ENCODE measurements at regions not wholly inside any gene's neighbourhood (a gene's known extent, or its start where the extent isn't known, plus 50 kb on each side); places are given as distances from the start of the nearest gene placed in this dataset.

DNA sequence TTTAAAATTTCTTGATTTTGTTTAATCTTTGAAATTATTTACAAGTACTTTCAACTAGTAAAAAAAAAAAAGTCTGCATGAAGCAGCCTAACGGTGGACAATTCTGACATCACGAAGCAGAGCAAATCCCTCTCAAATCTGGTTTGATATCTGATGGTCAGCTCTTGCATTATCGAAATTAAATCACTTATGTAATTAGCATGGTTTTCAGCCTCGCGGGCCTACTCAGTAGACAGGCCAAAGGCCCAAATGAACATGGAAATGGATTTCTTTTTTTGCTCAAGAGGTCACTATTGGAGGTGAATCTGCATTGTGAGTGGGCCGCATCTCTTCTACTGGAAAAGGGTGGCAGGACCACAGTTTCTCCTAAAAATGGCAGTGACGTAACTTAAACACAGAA lies 209.8 kb downstream of the NR2F2 start:
- Histone ChIP-seq H3K9me3 (no peaks in the 10 kb centered on the region), H3K27me3 (no peaks in the 10 kb centered on the region), H3K4me1 (no peaks in the 10 kb centered on the region), H3K36me3 (no peaks in the 10 kb centered on the region), H3K4me3 (no peak overlapping the region), H3K27ac (no peak overlapping the region)
- no peak for DNase-seq
- TF ChIP-seq, protein P1, sequence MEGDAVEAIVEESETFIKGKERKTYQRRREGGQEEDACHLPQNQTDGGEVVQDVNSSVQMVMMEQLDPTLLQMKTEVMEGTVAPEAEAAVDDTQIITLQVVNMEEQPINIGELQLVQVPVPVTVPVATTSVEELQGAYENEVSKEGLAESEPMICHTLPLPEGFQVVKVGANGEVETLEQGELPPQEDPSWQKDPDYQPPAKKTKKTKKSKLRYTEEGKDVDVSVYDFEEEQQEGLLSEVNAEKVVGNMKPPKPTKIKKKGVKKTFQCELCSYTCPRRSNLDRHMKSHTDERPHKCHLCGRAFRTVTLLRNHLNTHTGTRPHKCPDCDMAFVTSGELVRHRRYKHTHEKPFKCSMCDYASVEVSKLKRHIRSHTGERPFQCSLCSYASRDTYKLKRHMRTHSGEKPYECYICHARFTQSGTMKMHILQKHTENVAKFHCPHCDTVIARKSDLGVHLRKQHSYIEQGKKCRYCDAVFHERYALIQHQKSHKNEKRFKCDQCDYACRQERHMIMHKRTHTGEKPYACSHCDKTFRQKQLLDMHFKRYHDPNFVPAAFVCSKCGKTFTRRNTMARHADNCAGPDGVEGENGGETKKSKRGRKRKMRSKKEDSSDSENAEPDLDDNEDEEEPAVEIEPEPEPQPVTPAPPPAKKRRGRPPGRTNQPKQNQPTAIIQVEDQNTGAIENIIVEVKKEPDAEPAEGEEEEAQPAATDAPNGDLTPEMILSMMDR (IDR thresholded peaks at IDR 0.05), result no peak
- TF ChIP-seq POLR2A (IDR thresholded peaks at IDR 0.05) (no peak), EP300 (IDR thresholded peaks at IDR 0.05) (no peak), POLR2AphosphoS5 (IDR thresholded peaks at IDR 0.05) (no peak)
- ATAC-seq (ENCODE audit: low FRiP score in 2 of 2), result no peak
- WGBS, 2 donors, result 88 to 96% methylated on average over 7 of the region's 7 CpGs

DNA sequence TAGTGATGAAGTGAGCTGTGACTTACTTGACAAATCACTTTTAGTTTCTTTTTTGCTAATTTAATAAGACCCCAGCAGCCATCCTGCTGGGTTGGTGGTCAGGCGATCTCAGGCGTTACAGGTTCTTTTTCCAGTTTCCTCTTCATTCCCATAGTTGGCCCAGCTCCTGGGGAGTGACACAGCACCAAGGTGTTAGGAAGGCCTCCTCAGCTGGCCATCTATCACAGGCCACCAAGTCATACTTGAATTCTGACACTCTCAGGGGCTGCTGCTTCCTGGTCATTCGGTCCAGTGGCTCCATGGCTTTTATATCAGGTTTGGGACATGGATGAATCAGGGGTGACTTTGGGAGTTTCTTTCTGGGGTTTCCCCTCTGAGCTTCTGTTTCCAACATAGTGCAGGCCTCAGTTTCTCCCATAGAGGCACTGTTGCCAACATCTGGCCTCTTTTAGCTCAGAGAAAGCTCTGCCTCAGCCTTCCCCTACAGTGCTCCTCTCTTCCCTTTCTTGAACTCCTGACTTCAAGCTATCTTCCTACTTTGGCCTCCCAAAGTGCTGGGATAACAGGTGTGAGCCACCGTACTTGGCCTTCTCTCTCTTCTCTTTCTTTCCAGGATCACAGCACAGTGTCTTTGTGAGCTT lies 211.8 kb downstream of the NR2F2 start:
- Histone ChIP-seq H3K4me3 (no peak overlapping the region), H3K27ac (no peak overlapping the region), H3K36me3 (no peaks in the 10 kb centered on the region), H3K27me3 (no peaks in the 10 kb centered on the region), H3K9me3 (no peaks in the 10 kb centered on the region), H3K4me1 (no peaks in the 10 kb centered on the region)
- 86 to 92% methylated on average over 4 of the region's 4 CpGs for WGBS, 2 donors
- ATAC-seq (ENCODE audit: low FRiP score in 2 of 2) (no peak), DNase-seq (no peak)
- TF ChIP-seq POLR2A (IDR thresholded peaks at IDR 0.05) (no peak), POLR2AphosphoS5 (IDR thresholded peaks at IDR 0.05) (no peak), EP300 (IDR thresholded peaks at IDR 0.05) (no peak)
- TF ChIP-seq, protein P1 (IDR thresholded peaks at IDR 0.05), result no peak

- TF ChIP-seq POLR2A (IDR thresholded peaks at IDR 0.05) (no peak), POLR2AphosphoS5 (IDR thresholded peaks at IDR 0.05) (no peak), EP300 (IDR thresholded peaks at IDR 0.05) (no peak)
- TF ChIP-seq, protein P1 (IDR thresholded peaks at IDR 0.05), result no peak
- ATAC-seq (ENCODE audit: low FRiP score in 2 of 2) (no peak), DNase-seq (no peak)
- Histone ChIP-seq H3K27me3 (no peaks in the 10 kb centered on the region), H3K4me3 (no peak overlapping the region), H3K4me1 (no peaks in the 10 kb centered on the region), H3K9me3 (no peaks in the 10 kb centered on the region), H3K27ac (no peak overlapping the region), H3K36me3 (no peaks in the 10 kb centered on the region)
- WGBS, 2 donors, result 68 to 70% methylated on average over 5 of the region's 5 CpGs
These were observed 213.8 kb downstream of the NR2F2 start for GRCh38 chr15:96544162-96544756.

DNA sequence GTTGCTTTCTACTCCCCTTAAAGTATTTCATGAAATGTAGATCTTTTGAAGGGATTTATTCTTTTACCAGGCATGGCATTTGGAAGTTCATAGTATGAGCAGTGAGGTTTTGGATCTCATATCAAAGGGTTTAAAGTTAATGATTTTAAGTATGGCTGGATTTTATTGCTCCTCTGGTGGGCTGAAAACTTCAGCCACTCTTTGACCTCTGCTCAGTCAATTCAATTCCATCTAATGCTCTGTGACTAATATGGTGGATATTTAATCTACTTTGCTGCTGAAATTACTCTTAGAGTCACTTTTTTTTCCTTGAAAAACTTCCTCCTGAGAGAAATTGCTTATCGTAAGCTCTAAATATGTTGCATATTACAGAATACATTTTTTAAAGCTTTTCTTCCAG lies 218.6 kb downstream of the NR2F2 start:
- Histone ChIP-seq H3K4me1 (no peaks in the 10 kb centered on the region), H3K27ac (no peak overlapping the region), H3K4me3 (no peak overlapping the region), H3K9me3 (no peaks in the 10 kb centered on the region), H3K27me3 (no peaks in the 10 kb centered on the region), H3K36me3 (no peaks in the 10 kb centered on the region)
- no peak for ATAC-seq (ENCODE audit: low FRiP score in 2 of 2)
- TF ChIP-seq POLR2AphosphoS5 (IDR thresholded peaks at IDR 0.05) (no peak), POLR2A (IDR thresholded peaks at IDR 0.05) (no peak), EP300 (IDR thresholded peaks at IDR 0.05) (no peak)
- TF ChIP-seq, protein P1 (IDR thresholded peaks at IDR 0.05), result no peak
- DNase-seq, result no peak
- 92% methylated on average over 1 of the region's 1 CpG for WGBS, 2 donors

DNA sequence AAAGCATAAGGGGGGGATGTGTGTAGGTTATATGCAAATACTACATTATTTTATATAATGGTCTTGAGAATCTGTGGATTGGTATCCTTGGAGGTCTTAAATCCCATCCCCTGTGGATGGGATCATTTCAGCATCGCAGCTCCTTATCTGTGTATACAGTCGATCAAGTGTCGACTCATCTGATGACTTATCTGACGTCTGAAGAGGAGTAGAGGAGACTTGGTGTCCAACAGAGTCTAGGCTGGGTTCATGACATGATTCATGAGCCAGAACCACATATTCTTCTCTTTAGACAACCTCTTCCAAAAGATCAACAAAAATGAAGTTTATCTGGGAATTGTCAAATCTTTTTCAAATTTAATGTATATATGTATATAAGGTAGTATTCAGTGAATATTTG lies 220.7 kb downstream of the NR2F2 start:
- Histone ChIP-seq H3K27me3 (no peaks in the 10 kb centered on the region), H3K4me3 (no peak overlapping the region), H3K9me3 (no peaks in the 10 kb centered on the region), H3K27ac (no peak overlapping the region), H3K4me1 (no peaks in the 10 kb centered on the region), H3K36me3 (no peaks in the 10 kb centered on the region)
- TF ChIP-seq EP300 (IDR thresholded peaks at IDR 0.05), result no peak
- TF ChIP-seq POLR2AphosphoS5 (IDR thresholded peaks at IDR 0.05), result no peak
- TF ChIP-seq, protein P1 (IDR thresholded peaks at IDR 0.05), result no peak
- TF ChIP-seq POLR2A (IDR thresholded peaks at IDR 0.05), result no peak
- 77 to 85% methylated on average over 4 of the region's 4 CpGs for WGBS, 2 donors
- no peak for DNase-seq
- ATAC-seq (ENCODE audit: low FRiP score in 2 of 2), result no peak
